DOHH2 (cell line): ENCODE measurements at regions not wholly inside any gene's neighbourhood (a gene's known extent, or its start where the extent isn't known, plus 50 kb on each side); places are given as distances from the start of the nearest gene placed in this dataset.
"Not testable (repeated sequence)": the region's sequence is repeated elsewhere in the genome, so short reads cannot be mapped to it uniquely, and the experiment has no call there.

Source experiments
- H3F3A ChIP-seq: fragments of 200-600 bp; sonication (generic), shearing (Covaris generic); 2 replicates; pipeline ENCODE4 v1.6.0; 2016; ENCODE audit warnings: antibody characterized with exemption, mild to moderate bottlenecking; ENCODE audit not compliant: control insufficient read depth, insufficient read depth
- H3K27ac ChIP-seq: fragments of 200-600 bp; sonication (generic); 2 replicates; pipeline ENCODE4 v1.5.1; 2014; ENCODE audit warnings: low read depth, mild to moderate bottlenecking, low read length, moderate library complexity
- H3K27me3 ChIP-seq: fragments of 200-600 bp; sonication (generic); 2 replicates; pipeline ENCODE4 v1.6.1; 2014; ENCODE audit warnings: mild to moderate bottlenecking, low read length, mixed read lengths; ENCODE audit not compliant: control insufficient read depth
- H3K36me3 ChIP-seq: fragments of 200-600 bp; sonication (generic); 2 replicates; pipeline ENCODE4 v1.6.1; 2014; ENCODE audit warnings: mild to moderate bottlenecking, low read length, moderate library complexity, mixed read lengths; ENCODE audit not compliant: control insufficient read depth
- H3K4me1 ChIP-seq: fragments of 200-600 bp; sonication (generic); 2 replicates; pipeline ENCODE4 v1.6.1; 2014; ENCODE audit warnings: mild to moderate bottlenecking, low read length, mixed read lengths; ENCODE audit not compliant: control insufficient read depth
- H3K4me2 ChIP-seq: fragments of 200-600 bp; sonication (generic); 2 replicates; pipeline ENCODE4 v1.6.0; 2014; ENCODE audit warnings: mild to moderate bottlenecking, low read length, moderate library complexity
- H3K4me3 ChIP-seq: fragments of 200-600 bp; sonication (generic); 2 replicates; pipeline ENCODE4 v1.5.1; 2014; ENCODE audit warnings: mild to moderate bottlenecking, low read length, mixed read lengths
- H3K79me2 ChIP-seq: fragments of 200-600 bp; sonication (generic); 2 replicates; pipeline ENCODE4 v1.6.1; 2014; ENCODE audit warnings: mild to moderate bottlenecking, low read length, mixed read lengths; ENCODE audit not compliant: control insufficient read depth
- H3K9me2 ChIP-seq: fragments of 200-600 bp; sonication (generic); replicated peaks from 2 replicates; pipeline ENCODE4 v1.6.1; 2014; ENCODE audit warnings: mild to moderate bottlenecking, low read length, mixed read lengths; ENCODE audit not compliant: control insufficient read depth
- H3K9me3 ChIP-seq: fragments of 200-600 bp; sonication (generic); 2 replicates; pipeline ENCODE4 v1.6.1; 2014; ENCODE audit warnings: antibody characterized with exemption, low read length, mixed read lengths; ENCODE audit not compliant: control insufficient read depth, insufficient read depth
- H4K20me1 ChIP-seq: fragments of 200-600 bp; sonication (generic); 2 replicates; pipeline ENCODE4 v1.6.0; 2014; ENCODE audit warnings: low read depth, mild to moderate bottlenecking, antibody characterized with exemption, low read length, moderate library complexity; ENCODE audit not compliant: control insufficient read depth, insufficient read depth
- CTCF ChIP-seq: fragments of 200-600 bp; sonication (generic); IDR thresholded peaks from one replicate; pipeline ENCODE4 v1.5.1; 2014; ENCODE audit warnings: antibody characterized with exemption, mild to moderate bottlenecking, low read depth, low read length; ENCODE audit not compliant: poor library complexity, severe bottlenecking
- EZH2phosphoT487 ChIP-seq: fragments of 200-600 bp; sonication (generic); IDR thresholded peaks from 2 replicates; pipeline ENCODE4 v1.6.1; 2017; ENCODE audit warnings: borderline replicate concordance, mild to moderate bottlenecking, antibody characterized with exemption, low read length, moderate library complexity, mixed read lengths

GRCh38 chr5:154598021-154598420 is 120.0 kb upstream of the HAND1 start:
- no peak overlapping the region for H3K27ac ChIP-seq

GRCh38 chr5:154596844-154597243 is 118.8 kb upstream of the HAND1 start:
- not testable (repeated sequence) for H3K4me1 ChIP-seq, H3K79me2 ChIP-seq, H3K27ac ChIP-seq, H3K4me2 ChIP-seq, H3K4me3 ChIP-seq, H3K27me3 ChIP-seq, H3K9me3 ChIP-seq, H3K9me2 ChIP-seq, H3F3A ChIP-seq, H4K20me1 ChIP-seq, H3K36me3 ChIP-seq

More at GRCh38 chr5:154598021-154598420, 120.0 kb upstream of the HAND1 start:
- no peak for TF ChIP-seq EZH2phosphoT487
- no peak for TF ChIP-seq CTCF
- no peaks in the 10 kb centered on the region for H3K36me3 ChIP-seq
- no peaks in the 10 kb centered on the region for H3K4me1 ChIP-seq
- no peaks in the 10 kb centered on the region for H3K9me2 ChIP-seq
- H3K4me2 ChIP-seq = no peak overlapping the region
- no peaks in the 10 kb centered on the region for H3K9me3 ChIP-seq
- no peak overlapping the region for H3K4me3 ChIP-seq
- H3K79me2 ChIP-seq = no peaks in the 10 kb centered on the region
- no peaks in the 10 kb centered on the region for H4K20me1 ChIP-seq
- no peaks in the 10 kb centered on the region for H3F3A ChIP-seq
- H3K27me3 ChIP-seq = peaks cover 14% of the 10 kb centered on the region; the same call in 1 of the 2 replicates

- Histone ChIP-seq H3K4me1 (no peaks in the 10 kb centered on the region), H3K9me2 (no peaks in the 10 kb centered on the region), H3K4me2 (no peak overlapping the region), H4K20me1 (no peaks in the 10 kb centered on the region), H3K36me3 (no peaks in the 10 kb centered on the region), H3K9me3 (no peaks in the 10 kb centered on the region), H3K27me3 (peaks cover 4% of the 10 kb centered on the region; the same call in 1 of the 2 replicates), H3K27ac (no peak overlapping the region), H3F3A (no peaks in the 10 kb centered on the region), H3K79me2 (no peaks in the 10 kb centered on the region), H3K4me3 (no peak overlapping the region)
- TF ChIP-seq EZH2phosphoT487 = no peak
- TF ChIP-seq CTCF = no peak
Measured at GRCh38 chr5:154595662-154596061, 117.6 kb upstream of the HAND1 start.

- Histone ChIP-seq H3K36me3 (no peaks in the 10 kb centered on the region), H3K4me2 (no peak overlapping the region), H3K27me3 (peaks cover 4% of the 10 kb centered on the region; the same call in 1 of the 2 replicates), H3K4me1 (no peaks in the 10 kb centered on the region), H3K27ac (no peak overlapping the region), H3K9me2 (no peaks in the 10 kb centered on the region), H3K79me2 (no peaks in the 10 kb centered on the region), H3K9me3 (no peaks in the 10 kb centered on the region), H3F3A (no peaks in the 10 kb centered on the region), H3K4me3 (no peak overlapping the region), H4K20me1 (no peaks in the 10 kb centered on the region)
- no peak for TF ChIP-seq EZH2phosphoT487
- no peak for TF ChIP-seq CTCF
Measured at GRCh38 chr5:154593796-154594195, 115.8 kb upstream of the HAND1 start.
